Transverse colon (tissue), 4 donors: ENCODE measurements at regions not wholly inside any gene's neighbourhood (a gene's known extent, or its start where the extent isn't known, plus 50 kb on each side); places are given as distances from the start of the nearest gene placed in this dataset.

ENCODE experiments used
- DNase-seq: peaks from one replicate; pipeline ENCODE4 v3.0.0-alpha.2; 2019
- H3K27ac ChIP-seq, 4 donors: fragments of 200-600 bp; sonication (generic); 2 replicates each; pipeline ENCODE4 v1.5.1; 2016 to 2018; ENCODE audit warnings: inconsistent platforms in 4 of 4
- H3K27me3 ChIP-seq: fragments of 200-600 bp; sonication (generic); 2 replicates; pipeline ENCODE4 v1.5.1; 2017; ENCODE audit warnings: inconsistent platforms
- H3K36me3 ChIP-seq, 4 donors: fragments of 200-600 bp; sonication (generic); 2 replicates each; pipeline ENCODE4 v1.5.1; 2017 to 2019; ENCODE audit warnings: inconsistent platforms in 4 of 4
- H3K4me1 ChIP-seq, 4 donors: fragments of 200-600 bp; sonication (generic); 2 replicates each; pipeline ENCODE4 v1.5.1; 2017 to 2020; ENCODE audit warnings: inconsistent platforms in 4 of 4
- H3K4me3 ChIP-seq, 4 donors: fragments of 200-600 bp; sonication (generic); 1 replicate in 1 of 4; 2 replicates in 3 of 4; pipeline versions ENCODE4 v1.5.1 to v1.6.1; 2017 to 2019; ENCODE audit warnings: inconsistent platforms in 4 of 4
- H3K9me3 ChIP-seq, 2 donors: fragments of 200-600 bp; sonication (generic); 2 replicates each; pipeline ENCODE4 v1.5.1; 2017 to 2019; ENCODE audit warnings: inconsistent platforms in 2 of 2
- EP300 ChIP-seq: sonication (generic); formaldehyde crosslinking; IDR thresholded peaks from one replicate; pipeline ENCODE4 v1.6.1; 2017; ENCODE audit warnings: antibody characterized with exemption, low read depth
- POLR2A ChIP-seq: fragments of 450-650 bp; IDR thresholded peaks from one replicate; pipeline ENCODE4 v1.6.1; 2016; ENCODE audit warnings: antibody characterized with exemption, mild to moderate bottlenecking, moderate library complexity
- POLR2AphosphoS5 ChIP-seq, 3 donors: sonication (generic); formaldehyde crosslinking; IDR thresholded peaks; one replicate each; pipeline ENCODE4 v1.6.1; 2016; ENCODE audit warnings: antibody characterized with exemption in 3 of 3
- WGBS, 2 donors: methylation state at CpG; one replicate each; pipeline ENCODE4 v1.1.5; 2018; ENCODE audit warnings: low coverage in 1 of 2; 5-methylcytosine and 5-hydroxymethylcytosine counted together
- in situ Hi-C, 4 donors: fragments of 200-750 bp; cut with MboI; loops; one replicate each; pipeline versions ENCODE4 v1.15.0 to v1.15.1; 2017; ENCODE audit warnings: low sequenced_read_pairs in 3 of 4, low pct_ligation_motif_present in 1 of 4, low pct_unique_long_range_greater_than_20kb in 1 of 4
- intact Hi-C: fragments of 100-400 bp; cut with DNase I; formaldehyde crosslinking; loops from one replicate; pipeline ENCODE4 v1.15.1; 2023; ENCODE audit warnings: low total_unique reads
- TF ChIP-seq, protein P1 (sequence below), 5 experiments: fragments of 200-600 bp in 3 of 5; fragments of 450-650 bp in 2 of 5; sonication (generic) in 3 of 5; IDR thresholded peaks; 1 replicate in 2 of 5; 2 replicates in 3 of 5; pipeline ENCODE4 v1.5.1; 2016 to 2017; ENCODE audit warnings: antibody characterized with exemption in 5 of 5, inconsistent platforms in 3 of 5, mild to moderate bottlenecking in 2 of 5, moderate library complexity in 1 of 5

- Histone ChIP-seq H3K4me3 (no peak overlapping the region), H3K27ac (no peak overlapping the region), H3K36me3 (no peaks in the 10 kb centered on the region), H3K9me3 (no peaks in the 10 kb centered on the region), H3K27me3 (no peaks in the 10 kb centered on the region), H3K4me1 (peaks cover 0 to 9% (median 4%) of the 10 kb centered on the region in 4 donors)
- WGBS, 2 donors, result 94 to 95% methylated on average over 1 of the region's 1 CpG
- intact Hi-C loops, result no loop called here
- no peak for DNase-seq
- in situ Hi-C loops, result no loop called here
- TF ChIP-seq POLR2AphosphoS5 (IDR thresholded peaks at IDR 0.05) (no peak), POLR2A (no peak), EP300 (no peak)
- TF ChIP-seq, protein P1, sequence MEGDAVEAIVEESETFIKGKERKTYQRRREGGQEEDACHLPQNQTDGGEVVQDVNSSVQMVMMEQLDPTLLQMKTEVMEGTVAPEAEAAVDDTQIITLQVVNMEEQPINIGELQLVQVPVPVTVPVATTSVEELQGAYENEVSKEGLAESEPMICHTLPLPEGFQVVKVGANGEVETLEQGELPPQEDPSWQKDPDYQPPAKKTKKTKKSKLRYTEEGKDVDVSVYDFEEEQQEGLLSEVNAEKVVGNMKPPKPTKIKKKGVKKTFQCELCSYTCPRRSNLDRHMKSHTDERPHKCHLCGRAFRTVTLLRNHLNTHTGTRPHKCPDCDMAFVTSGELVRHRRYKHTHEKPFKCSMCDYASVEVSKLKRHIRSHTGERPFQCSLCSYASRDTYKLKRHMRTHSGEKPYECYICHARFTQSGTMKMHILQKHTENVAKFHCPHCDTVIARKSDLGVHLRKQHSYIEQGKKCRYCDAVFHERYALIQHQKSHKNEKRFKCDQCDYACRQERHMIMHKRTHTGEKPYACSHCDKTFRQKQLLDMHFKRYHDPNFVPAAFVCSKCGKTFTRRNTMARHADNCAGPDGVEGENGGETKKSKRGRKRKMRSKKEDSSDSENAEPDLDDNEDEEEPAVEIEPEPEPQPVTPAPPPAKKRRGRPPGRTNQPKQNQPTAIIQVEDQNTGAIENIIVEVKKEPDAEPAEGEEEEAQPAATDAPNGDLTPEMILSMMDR (IDR thresholded peaks at IDR 0.05), result no peak
These were observed 314.6 kb upstream of the PDE3A start for GRCh38 chr12:20053782-20054181.

- no peaks in the 10 kb centered on the region for H3K27me3 ChIP-seq
- H3K9me3 ChIP-seq, result no peaks in the 10 kb centered on the region
- intact Hi-C loops, result no loop called here
- WGBS, 2 donors, result 52 to 57% methylated on average over 3 of the region's 3 CpGs
- H3K4me3 ChIP-seq, result no peak overlapping the region
- in situ Hi-C loops, result no loop called here
- TF ChIP-seq, protein P1 (IDR thresholded peaks at IDR 0.05), result no peak
- H3K36me3 ChIP-seq, result no peaks in the 10 kb centered on the region
- no peaks in the 10 kb centered on the region for H3K4me1 ChIP-seq
- no peak for DNase-seq
- H3K27ac ChIP-seq, result no peak overlapping the region
These were observed 312.5 kb upstream of the PDE3A start for GRCh38 chr12:20055856-20056255.

GRCh38 chr12:20057398-20057797 is 310.9 kb upstream of the PDE3A start:
- no peaks in the 10 kb centered on the region for H3K27me3 ChIP-seq
- no peaks in the 10 kb centered on the region for H3K9me3 ChIP-seq
- TF ChIP-seq POLR2AphosphoS5 (IDR thresholded peaks at IDR 0.05), result no peak
- TF ChIP-seq, protein P1 (IDR thresholded peaks at IDR 0.05), result no peak
- H3K27ac ChIP-seq, result no peak overlapping the region
- in situ Hi-C loops (no loop called here), intact Hi-C loops (no loop called here)
- no peaks in the 10 kb centered on the region for H3K4me1 ChIP-seq
- WGBS, 2 donors, result 73% methylated on average over 5 of the region's 5 CpGs
- H3K4me3 ChIP-seq, result no peak overlapping the region
- no peak for DNase-seq
- no peaks in the 10 kb centered on the region for H3K36me3 ChIP-seq

DNA sequence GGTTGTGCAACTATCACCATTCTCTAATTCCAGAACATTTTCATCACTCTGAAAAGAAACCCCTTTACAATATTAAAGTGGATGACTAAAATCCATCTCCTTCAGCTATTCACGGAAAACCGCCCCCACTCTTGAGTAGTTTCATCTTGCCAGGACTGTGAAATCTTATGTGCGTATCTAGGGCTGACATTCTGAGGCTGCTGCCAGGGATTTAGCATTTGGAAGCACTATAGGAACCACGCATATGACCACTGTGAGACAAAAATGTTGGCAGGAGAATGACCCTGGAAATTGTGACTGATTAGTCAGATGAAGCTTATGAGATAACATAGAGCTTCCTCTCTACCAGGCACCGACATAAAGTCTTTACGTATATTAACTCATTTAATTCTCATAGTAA is 305.2 kb upstream of the PDE3A start:
- DNase-seq, result no peak

More for the DNA sequence above, 305.2 kb upstream of the PDE3A start:
- intact Hi-C loops (no loop called here), in situ Hi-C loops (no loop called here)
- Histone ChIP-seq H3K36me3 (no peaks in the 10 kb centered on the region), H3K4me3 (no peak overlapping the region), H3K27ac (no peak overlapping the region), H3K27me3 (no peaks in the 10 kb centered on the region), H3K9me3 (no peaks in the 10 kb centered on the region), H3K4me1 (no peaks in the 10 kb centered on the region)
- WGBS, 2 donors, result 74 to 86% methylated on average over 2 to 6 of the region's 6 CpGs
- TF ChIP-seq EP300, result no peak
- TF ChIP-seq, protein P1 (IDR thresholded peaks at IDR 0.05), result no peak
- TF ChIP-seq POLR2AphosphoS5 (IDR thresholded peaks at IDR 0.05), result no peak
- TF ChIP-seq POLR2A, result no peak
